ENCODE measurements at regions not wholly inside any gene's neighbourhood (a gene's known extent, or its start where the extent isn't known, plus 50 kb on each side); places are given as distances from the start of the nearest gene placed in this dataset.

GRCh38 chr19:31511098-31511497, 161.9 kb upstream of the TSHZ3 start:
- no peak overlapping the region for H2AFZ ChIP-seq (replicated peaks; ENCODE audit: low read length, poor library complexity)
- H2BK5ac ChIP-seq (ENCODE audit: low read depth, low read length, poor library complexity, severe bottlenecking) = no peak overlapping the region
- dilution Hi-C loops (cut with HindIII; ENCODE audit: low sequenced_read_pairs, unreplicated experiment) (no loop called here), intact Hi-C loops (cut with micrococcal nuclease) (no loop called here), in situ Hi-C loops (cut with MboI; ENCODE audit: low sequenced_read_pairs) (no loop called here)
- H4K8ac ChIP-seq (ENCODE audit: low read depth in 2 of 2, low read length in 2 of 2) = no peak overlapping the region
- ATAC-seq (ENCODE audit: low read depth) (no peak), DNase-seq (no peak)
- no peak overlapping the region for H2BK20ac ChIP-seq (ENCODE audit: low read depth, low read length)
- H2BK120ac ChIP-seq (ENCODE audit: low read depth, low read length) = no peak overlapping the region
- H3K14ac ChIP-seq (replicated peaks; ENCODE audit: low read depth, low read length) = no peak overlapping the region
- H3K79me1 ChIP-seq (ENCODE audit: low read depth in 1 of 2, low read length in 2 of 2) = no peaks in the 10 kb centered on the region
- H3K56ac ChIP-seq (ENCODE audit: extremely low read depth, insufficient read depth, low read length) = no peak overlapping the region
- H3K4me2 ChIP-seq (ENCODE audit: low read depth, low read length) = no peak overlapping the region
- TF ChIP-seq CEBPB (IDR thresholded peaks at IDR 0.05; ENCODE audit: low read depth, low read length) (no peak), RAD21 (IDR thresholded peaks at IDR 0.05; ENCODE audit: low read length) (no peak), SMC3 (IDR thresholded peaks at IDR 0.05; ENCODE audit: low read depth, low read length) (no peak), CHD1 (IDR thresholded peaks at IDR 0.05; ENCODE audit: low read depth, low read length) (no peak), USF2 (IDR thresholded peaks at IDR 0.05; ENCODE audit: low read depth, low read length) (no peak), RFX5 (IDR thresholded peaks at IDR 0.05; ENCODE audit: low read depth, low read length) (no peak), POLR2A (IDR thresholded peaks at IDR 0.05; ENCODE audit: low read depth, low read length) (no peak), CTCF (conservative IDR thresholded peaks at IDR 0.05; ENCODE audit: low read depth, low read length) (no peak), MAZ (IDR thresholded peaks at IDR 0.05; ENCODE audit: borderline replicate concordance, low read depth, low read length) (no peak), FOS (IDR thresholded peaks at IDR 0.05; ENCODE audit: low read depth, low read length) (no peak), ELK1 (IDR thresholded peaks at IDR 0.05; ENCODE audit: borderline replicate concordance, low read depth, low read length) (no peak), NFE2L2 (IDR thresholded peaks at IDR 0.05; ENCODE audit: low read depth, low read length) (no peak), RCOR1 (IDR thresholded peaks at IDR 0.05; ENCODE audit: insufficient replicate concordance, low read length) (no peak), MAFK (IDR thresholded peaks at IDR 0.05; ENCODE audit: low read depth, low read length) (no peak), BHLHE40 (IDR thresholded peaks at IDR 0.05; ENCODE audit: low read depth, low read length) (no peak), MXI1 (IDR thresholded peaks at IDR 0.05; ENCODE audit: borderline replicate concordance, low read depth, low read length) (no peak)
- H3K4me1 ChIP-seq (ENCODE audit: control insufficient read depth, insufficient read depth, low read length) = no peaks in the 10 kb centered on the region
- WGBS, 2 experiments (ENCODE audit: extremely low coverage in 2 of 2, insufficient read length in 1 of 2) = no CpG with 5 or more reads among the region's 3 CpGs
- no peak overlapping the region for H3K9ac ChIP-seq (ENCODE audit: low read depth, low read length)
- H3K23ac ChIP-seq (ENCODE audit: low read depth, low read length) = no peak overlapping the region
- POLR2A ChIA-PET (ENCODE audit: unreplicated experiment) = no interaction called here
- no peak overlapping the region for H2AK5ac ChIP-seq (ENCODE audit: low read depth, low read length)
- no peak overlapping the region for H3K4me3 ChIP-seq (ENCODE audit: insufficient read depth, low read depth, low read length)
- no peaks in the 10 kb centered on the region for H3K9me1 ChIP-seq (ENCODE audit: insufficient read depth, low read length)
- CTCF ChIA-PET = no interaction called here
- H4K20me1 ChIP-seq (ENCODE audit: insufficient read depth, low read length) = no peaks in the 10 kb centered on the region
- no peak overlapping the region for H4K91ac ChIP-seq (ENCODE audit: insufficient read depth, low read depth, low read length)
- BruUV-seq (replicated peaks) = no TSS peak
- H3K27me3 ChIP-seq (ENCODE audit: control insufficient read depth, insufficient read depth, low read length) = no peaks in the 10 kb centered on the region; the same call in 1 of the 2 replicates
- no peaks in the 10 kb centered on the region for H3K36me3 ChIP-seq (ENCODE audit: control insufficient read depth, insufficient read depth, low read length)
- no peak overlapping the region for H3K4ac ChIP-seq (ENCODE audit: low read depth, low read length)
- H2AK9ac ChIP-seq (replicated peaks; ENCODE audit: low read depth, low read length, poor library complexity) = no peak overlapping the region
- H2BK15ac ChIP-seq (ENCODE audit: low read depth, low read length) = no peak overlapping the region
- no peaks in the 10 kb centered on the region for H3K9me3 ChIP-seq (ENCODE audit: control insufficient read depth, insufficient read depth, low read length)
- H3K18ac ChIP-seq (ENCODE audit: low read depth, low read length) = no peak overlapping the region
- H3K27ac ChIP-seq (ENCODE audit: insufficient read depth, low read length) = no peak overlapping the region
- H4K5ac ChIP-seq (ENCODE audit: low read depth, low read length) = no peak overlapping the region

Data from IMR-90 (cell line).